ENCODE measurements at regions not wholly inside any gene's neighbourhood (a gene's known extent, or its start where the extent isn't known, plus 50 kb on each side); places are given as distances from the start of the nearest gene placed in this dataset.

GRCh38 chr13:61608138-61608537 is 192.5 kb upstream of the PCDH20 start:
- FAIRE-seq (no peak), DNase-seq (ENCODE audit: low read depth) (no peak)
- TF ChIP-seq, protein P1, sequence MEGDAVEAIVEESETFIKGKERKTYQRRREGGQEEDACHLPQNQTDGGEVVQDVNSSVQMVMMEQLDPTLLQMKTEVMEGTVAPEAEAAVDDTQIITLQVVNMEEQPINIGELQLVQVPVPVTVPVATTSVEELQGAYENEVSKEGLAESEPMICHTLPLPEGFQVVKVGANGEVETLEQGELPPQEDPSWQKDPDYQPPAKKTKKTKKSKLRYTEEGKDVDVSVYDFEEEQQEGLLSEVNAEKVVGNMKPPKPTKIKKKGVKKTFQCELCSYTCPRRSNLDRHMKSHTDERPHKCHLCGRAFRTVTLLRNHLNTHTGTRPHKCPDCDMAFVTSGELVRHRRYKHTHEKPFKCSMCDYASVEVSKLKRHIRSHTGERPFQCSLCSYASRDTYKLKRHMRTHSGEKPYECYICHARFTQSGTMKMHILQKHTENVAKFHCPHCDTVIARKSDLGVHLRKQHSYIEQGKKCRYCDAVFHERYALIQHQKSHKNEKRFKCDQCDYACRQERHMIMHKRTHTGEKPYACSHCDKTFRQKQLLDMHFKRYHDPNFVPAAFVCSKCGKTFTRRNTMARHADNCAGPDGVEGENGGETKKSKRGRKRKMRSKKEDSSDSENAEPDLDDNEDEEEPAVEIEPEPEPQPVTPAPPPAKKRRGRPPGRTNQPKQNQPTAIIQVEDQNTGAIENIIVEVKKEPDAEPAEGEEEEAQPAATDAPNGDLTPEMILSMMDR (IDR thresholded peaks at IDR 0.05; ENCODE audit: insufficient read depth, low read length, severe bottlenecking) = no peak
- no peaks in the 10 kb centered on the region for H3K36me3 ChIP-seq (ENCODE audit: control insufficient read depth, insufficient read depth, low read length)
- no peak overlapping the region for H3K4me3 ChIP-seq (ENCODE audit: low read depth, low read length)
- no peaks in the 10 kb centered on the region for H3K27me3 ChIP-seq (ENCODE audit: control insufficient read depth, insufficient read depth, low read length)

DNA sequence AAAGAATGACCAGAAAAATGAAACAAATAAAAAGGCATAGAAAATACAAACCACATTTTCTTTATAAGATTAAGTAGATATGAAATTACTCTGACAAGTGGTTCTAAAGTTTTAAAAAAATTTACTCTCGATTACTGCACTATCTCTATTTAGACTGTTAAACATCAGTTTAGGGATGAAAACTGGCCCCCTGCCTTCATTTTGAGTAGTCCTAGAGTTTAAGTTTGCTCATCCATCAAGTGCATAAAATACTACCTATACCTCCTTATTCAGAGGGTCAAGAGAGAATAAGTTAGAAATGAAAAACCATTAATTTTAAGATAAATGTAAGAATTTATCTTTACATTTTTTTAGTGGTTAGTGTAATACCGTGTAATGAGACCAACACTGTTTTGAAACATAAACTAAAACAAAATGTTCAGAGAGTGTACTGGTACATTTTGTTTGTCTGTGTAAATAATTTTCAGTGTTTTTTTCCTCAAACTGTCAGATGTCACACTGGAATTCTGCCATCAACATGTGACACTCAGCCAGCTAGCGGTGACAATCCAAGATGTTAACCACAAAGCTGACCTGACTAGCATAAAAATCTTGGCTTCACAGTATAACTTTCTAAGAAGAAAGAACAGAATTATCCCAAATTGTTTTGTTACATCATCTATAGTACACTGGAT is 184.8 kb upstream of the PCDH20 start:
- FAIRE-seq (no peak), DNase-seq (ENCODE audit: low read depth) (no peak)
- Histone ChIP-seq H3K4me3 (ENCODE audit: low read depth, low read length) (no peak overlapping the region), H3K36me3 (ENCODE audit: control insufficient read depth, insufficient read depth, low read length) (no peaks in the 10 kb centered on the region), H3K27me3 (ENCODE audit: control insufficient read depth, insufficient read depth, low read length) (no peaks in the 10 kb centered on the region)
- TF ChIP-seq, protein P1 (IDR thresholded peaks at IDR 0.05; ENCODE audit: insufficient read depth, low read length, severe bottlenecking) = no peak

DNA sequence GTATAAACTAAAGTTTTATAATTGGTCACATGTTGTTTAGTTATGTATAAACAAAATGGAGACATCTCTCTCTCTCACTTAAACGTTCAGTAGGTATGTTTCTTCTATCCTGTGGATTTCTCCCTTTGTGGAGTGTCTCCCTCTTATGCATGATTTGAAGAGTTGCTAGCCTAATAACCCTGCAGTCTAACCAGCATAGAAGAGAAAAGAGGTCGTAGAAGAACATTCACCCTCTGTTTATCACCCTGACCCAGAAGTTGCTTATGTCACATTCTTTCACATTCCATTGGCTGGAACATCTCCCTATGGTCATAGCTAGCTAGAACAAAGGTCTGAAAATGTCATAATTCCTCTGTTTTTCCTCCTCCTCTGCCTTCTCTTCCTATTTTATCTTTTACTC is 176.8 kb upstream of the PCDH20 start:
- DNase-seq (ENCODE audit: low read depth) (no peak), FAIRE-seq (no peak)
- no peak overlapping the region for H3K4me3 ChIP-seq (ENCODE audit: low read depth, low read length)
- TF ChIP-seq, protein P1 (IDR thresholded peaks at IDR 0.05; ENCODE audit: insufficient read depth, low read length, severe bottlenecking) = no peak
- H3K27me3 ChIP-seq (ENCODE audit: control insufficient read depth, insufficient read depth, low read length) = no peaks in the 10 kb centered on the region
- H3K36me3 ChIP-seq (ENCODE audit: control insufficient read depth, insufficient read depth, low read length) = no peaks in the 10 kb centered on the region

DNA sequence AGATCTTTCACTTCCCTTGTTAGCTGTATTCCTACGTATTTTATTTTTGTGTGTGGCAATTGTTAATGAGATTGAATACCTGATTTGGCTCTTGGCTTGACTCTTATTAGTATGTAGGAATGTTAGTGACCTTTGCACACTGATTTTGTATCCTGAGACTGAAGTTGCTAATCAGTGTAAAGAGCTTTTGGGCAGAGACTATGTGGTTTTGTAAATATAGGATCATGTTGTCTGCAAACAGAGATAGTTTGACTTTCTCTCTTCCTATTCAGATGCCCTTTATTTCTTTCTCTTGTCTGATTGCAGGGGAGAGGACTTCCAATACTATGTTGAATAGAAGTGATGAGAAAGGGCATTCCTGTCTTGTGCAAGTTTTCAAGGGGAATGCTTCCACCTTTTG is 160.3 kb upstream of the PCDH20 start:
- DNase-seq (ENCODE audit: low read depth) (no peak), FAIRE-seq (no peak)
- Histone ChIP-seq H3K36me3 (ENCODE audit: control insufficient read depth, insufficient read depth, low read length) (no peaks in the 10 kb centered on the region), H3K27me3 (ENCODE audit: control insufficient read depth, insufficient read depth, low read length) (no peaks in the 10 kb centered on the region), H3K4me3 (ENCODE audit: low read depth, low read length) (no peak overlapping the region)
- TF ChIP-seq, protein P1 (IDR thresholded peaks at IDR 0.05; ENCODE audit: insufficient read depth, low read length, severe bottlenecking) = no peak

- FAIRE-seq = no peak
- Histone ChIP-seq H3K36me3 (ENCODE audit: control insufficient read depth, insufficient read depth, low read length) (no peaks in the 10 kb centered on the region), H3K4me3 (ENCODE audit: low read depth, low read length) (no peak overlapping the region), H3K27me3 (ENCODE audit: control insufficient read depth, insufficient read depth, low read length) (no peaks in the 10 kb centered on the region)
- TF ChIP-seq, protein P1 (IDR thresholded peaks at IDR 0.05; ENCODE audit: insufficient read depth, low read length, severe bottlenecking) = no peak
- DNase-seq (ENCODE audit: low read depth) = no peak
These were observed 148.0 kb upstream of the PCDH20 start for GRCh38 chr13:61563645-61564044.

DNA sequence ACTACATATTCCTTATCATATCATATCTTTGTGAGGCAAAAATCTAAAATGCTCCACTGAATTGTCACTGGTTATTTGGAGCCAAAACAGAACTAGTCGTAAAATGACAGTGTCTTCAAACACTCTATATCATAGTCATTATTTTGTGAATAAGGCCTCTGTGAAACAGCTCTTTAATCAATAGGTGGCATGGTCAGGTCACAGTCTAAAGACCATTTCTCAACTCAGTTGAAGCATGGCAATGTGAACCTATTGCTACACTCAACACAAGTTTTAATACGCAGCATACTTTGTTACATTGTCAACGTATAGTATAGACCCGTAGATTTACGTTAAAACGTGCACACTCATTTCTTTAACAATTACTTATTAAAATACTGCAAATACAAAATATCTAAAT is 131.3 kb upstream of the PCDH20 start:
- FAIRE-seq (no peak), DNase-seq (ENCODE audit: low read depth) (no peak)
- Histone ChIP-seq H3K27me3 (ENCODE audit: control insufficient read depth, insufficient read depth, low read length) (no peaks in the 10 kb centered on the region), H3K36me3 (ENCODE audit: control insufficient read depth, insufficient read depth, low read length) (no peaks in the 10 kb centered on the region), H3K4me3 (ENCODE audit: low read depth, low read length) (no peak overlapping the region)
- TF ChIP-seq, protein P1 (IDR thresholded peaks at IDR 0.05; ENCODE audit: insufficient read depth, low read length, severe bottlenecking) = no peak
